Dendritic cell treated with granulocyte-macrophage colony-stimulating factor and Interleukin-4, amounts not matched to agents 40 ng/mL and 50 ng/mL, for 4 days (primary cell): ENCODE measurements at regions not wholly inside any gene's neighbourhood (a gene's known extent, or its start where the extent isn't known, plus 50 kb on each side); places are given as distances from the start of the nearest gene placed in this dataset.

Source experiments
- H3K27ac Mint-ChIP-seq: one replicate; pipeline ENCODE4 v1.8.0; 2022; ENCODE audit warnings: mild to moderate bottlenecking, mixed read lengths
- H3K27me3 Mint-ChIP-seq: one replicate; pipeline ENCODE4 v1.8.0; 2022; ENCODE audit warnings: mild to moderate bottlenecking, mixed read lengths
- H3K36me3 Mint-ChIP-seq: one replicate; pipeline ENCODE4 v1.8.0; 2022; ENCODE audit warnings: low read depth, mixed read lengths
- H3K4me1 Mint-ChIP-seq: one replicate; pipeline ENCODE4 v1.8.0; 2022; ENCODE audit warnings: low read depth, mixed read lengths
- H3K4me3 Mint-ChIP-seq: one replicate; pipeline ENCODE4 v1.8.0; 2022; ENCODE audit warnings: mild to moderate bottlenecking, moderate library complexity, mixed read lengths
- H3K9me3 Mint-ChIP-seq: one replicate; pipeline ENCODE4 v1.8.0; 2022; ENCODE audit warnings: mixed read lengths
- intact Hi-C: fragments of 100-400 bp; cut with micrococcal nuclease; formaldehyde crosslinking; loops from one replicate; pipeline ENCODE4 v1.15.0; 2022

DNA sequence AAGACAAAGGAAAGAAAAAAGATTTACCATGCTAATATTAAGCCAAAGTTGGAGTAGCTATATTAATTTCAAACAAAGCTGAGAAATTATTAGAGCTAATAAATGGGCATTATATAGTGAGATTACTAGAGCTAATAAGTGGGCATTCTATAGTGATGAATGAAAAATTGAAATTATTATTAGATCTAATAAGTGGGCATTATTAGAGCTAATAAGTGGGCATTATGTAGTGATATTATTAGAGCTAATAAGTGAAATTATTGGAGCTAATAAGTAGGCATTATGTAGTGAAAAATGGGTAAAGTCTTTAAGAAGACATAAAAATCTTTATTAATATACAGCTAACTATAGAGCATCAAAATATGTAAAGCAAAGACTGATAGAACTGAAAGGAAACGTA is 745.7 kb downstream of the TRIB2 start:
- Mint-ChIP-seq H3K9me3 (peaks cover 20% of the 10 kb centered on the region), H3K27me3 (no peaks in the 10 kb centered on the region), H3K36me3 (no peaks in the 10 kb centered on the region), H3K27ac (no peak overlapping the region), H3K4me1 (no peaks in the 10 kb centered on the region), H3K4me3 (no peak overlapping the region)
- intact Hi-C loops = no loop called here

DNA sequence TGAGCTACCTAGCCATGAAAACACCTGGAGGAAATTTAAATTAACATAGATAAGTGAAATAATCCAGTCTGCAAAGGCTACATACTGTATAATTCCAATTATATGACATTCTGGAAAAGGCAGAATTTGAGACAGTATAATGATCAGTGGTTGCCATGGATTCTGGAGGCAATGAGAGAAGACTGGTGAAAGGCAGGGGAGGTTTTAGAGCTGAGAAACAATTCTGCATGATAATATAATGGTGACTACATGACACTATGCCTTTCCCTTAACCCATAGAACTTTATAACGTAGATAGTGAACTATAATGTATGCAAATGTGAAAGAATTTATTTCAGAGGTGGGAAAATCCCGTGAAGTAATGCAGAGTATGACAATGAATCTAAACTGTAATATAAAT is 749.3 kb downstream of the TRIB2 start:
- Mint-ChIP-seq H3K4me3 (no peak overlapping the region), H3K27me3 (no peaks in the 10 kb centered on the region), H3K27ac (no peak overlapping the region), H3K4me1 (no peaks in the 10 kb centered on the region), H3K9me3 (peaks cover 6% of the 10 kb centered on the region), H3K36me3 (no peaks in the 10 kb centered on the region)
- intact Hi-C loops = no loop called here

DNA sequence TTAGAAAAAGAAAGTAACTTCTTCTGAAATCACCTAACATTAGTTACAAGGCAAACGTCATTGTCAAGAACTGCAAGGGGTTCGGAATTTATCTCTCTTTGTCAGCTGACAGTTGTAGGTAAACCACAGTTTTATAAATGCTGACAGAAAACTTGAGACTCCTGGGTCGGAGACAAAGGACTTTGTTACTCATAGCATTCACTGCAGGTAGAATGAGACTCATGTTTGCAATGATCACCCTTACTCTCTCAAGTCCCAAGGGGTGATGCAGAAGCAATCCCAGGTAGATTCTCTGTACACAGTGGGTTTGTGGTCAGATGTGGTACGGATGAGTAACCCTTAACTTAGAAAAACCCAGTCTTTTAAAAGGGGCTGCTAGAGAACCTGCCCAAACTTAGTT is 757.8 kb downstream of the TRIB2 start:
- Mint-ChIP-seq H3K36me3 (no peaks in the 10 kb centered on the region), H3K4me1 (no peaks in the 10 kb centered on the region), H3K27ac (no peak overlapping the region), H3K9me3 (no peaks in the 10 kb centered on the region), H3K4me3 (no peak overlapping the region), H3K27me3 (no peaks in the 10 kb centered on the region)
- intact Hi-C loops = no loop called here

DNA sequence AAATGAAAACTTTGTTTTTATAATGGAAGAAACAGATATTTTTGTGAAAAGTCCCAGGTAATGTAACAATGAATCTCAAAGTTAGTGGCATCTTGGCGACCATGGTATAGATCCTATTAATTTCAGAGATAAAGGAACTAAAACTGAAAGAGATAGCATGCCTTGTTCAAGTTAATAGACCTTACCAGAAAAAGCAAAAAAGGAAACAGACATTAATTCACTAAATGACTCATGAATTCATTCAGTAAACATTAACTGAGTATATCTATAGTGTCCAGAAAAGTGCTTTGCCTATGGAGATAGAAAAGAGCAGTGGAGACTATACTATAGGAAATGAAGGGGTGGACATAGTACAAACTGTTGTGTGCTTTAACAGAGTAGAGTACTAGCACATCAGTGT is 763.3 kb downstream of the TRIB2 start:
- no peaks in the 10 kb centered on the region for H3K27me3 Mint-ChIP-seq
- H3K27ac Mint-ChIP-seq = no peak overlapping the region
- no peaks in the 10 kb centered on the region for H3K9me3 Mint-ChIP-seq
- no peaks in the 10 kb centered on the region for H3K4me1 Mint-ChIP-seq
- H3K36me3 Mint-ChIP-seq = no peaks in the 10 kb centered on the region
- intact Hi-C loops = no loop called here
- no peak overlapping the region for H3K4me3 Mint-ChIP-seq

DNA sequence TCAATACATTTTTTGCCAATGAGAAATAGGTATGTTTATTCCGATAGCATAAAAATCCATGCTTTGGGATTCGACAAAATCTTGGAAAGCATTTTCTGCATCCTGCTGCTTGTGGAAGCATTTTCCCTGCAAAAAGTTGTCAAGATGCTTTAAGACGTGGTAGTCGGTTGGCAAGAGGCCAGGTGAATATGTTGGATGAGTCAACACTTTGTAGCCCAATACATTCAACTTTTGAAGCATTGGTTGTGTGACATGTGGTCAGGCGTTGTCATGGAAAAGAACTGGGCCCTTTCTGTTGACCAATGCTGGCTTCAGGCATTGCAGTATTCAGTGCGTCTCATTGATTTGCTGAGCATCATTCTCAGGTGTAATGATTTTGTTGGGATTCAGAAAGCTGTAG is 764.5 kb downstream of the TRIB2 start:
- Mint-ChIP-seq H3K4me3 (no peak overlapping the region), H3K27ac (no peak overlapping the region), H3K27me3 (no peaks in the 10 kb centered on the region), H3K9me3 (peaks cover 6% of the 10 kb centered on the region), H3K4me1 (no peaks in the 10 kb centered on the region), H3K36me3 (no peaks in the 10 kb centered on the region)
- intact Hi-C loops = no loop called here

DNA sequence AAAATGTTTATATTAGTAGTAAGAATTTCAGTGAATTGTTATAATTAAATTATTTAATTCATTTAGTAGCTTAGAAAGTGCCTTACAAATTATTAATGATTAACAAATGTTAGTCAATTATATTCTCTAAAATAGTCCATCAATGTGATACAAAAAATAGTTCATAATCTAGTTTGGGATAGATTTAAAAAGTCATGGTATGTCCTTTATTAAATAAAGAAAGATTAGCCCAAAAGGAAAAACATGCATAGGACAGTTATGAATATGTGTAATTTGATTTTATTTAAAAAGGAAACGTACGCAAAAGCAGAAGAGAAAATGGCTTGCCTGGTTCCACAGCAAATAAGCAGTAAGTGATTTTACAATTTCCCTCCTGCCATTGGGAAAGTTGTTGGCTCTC is 768.5 kb downstream of the TRIB2 start:
- no peaks in the 10 kb centered on the region for H3K27me3 Mint-ChIP-seq
- intact Hi-C loops = no loop called here
- peaks cover 6% of the 10 kb centered on the region for H3K9me3 Mint-ChIP-seq
- no peak overlapping the region for H3K4me3 Mint-ChIP-seq
- no peaks in the 10 kb centered on the region for H3K36me3 Mint-ChIP-seq
- H3K27ac Mint-ChIP-seq = no peak overlapping the region
- no peaks in the 10 kb centered on the region for H3K4me1 Mint-ChIP-seq

DNA sequence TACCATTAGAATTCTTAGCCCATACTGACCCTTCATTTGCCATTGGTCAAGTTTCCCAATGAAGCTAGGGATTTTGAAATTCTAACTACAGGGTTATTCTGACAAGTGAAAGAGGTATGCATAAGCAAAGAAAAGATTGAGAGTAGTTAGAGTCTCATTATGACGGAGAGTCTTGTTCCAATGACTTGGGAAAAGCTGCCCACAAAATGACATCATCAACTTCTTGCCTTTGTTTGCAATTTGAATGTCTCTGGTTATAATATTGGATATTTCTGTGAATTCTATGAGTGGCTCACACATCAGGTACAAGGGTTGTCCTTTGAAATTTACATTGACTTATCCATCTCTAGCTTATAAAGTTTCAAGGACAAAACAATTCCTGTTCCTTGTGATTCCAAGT is 772.2 kb downstream of the TRIB2 start:
- Mint-ChIP-seq H3K4me3 (no peak overlapping the region), H3K4me1 (no peaks in the 10 kb centered on the region), H3K36me3 (no peaks in the 10 kb centered on the region), H3K9me3 (peaks cover 15% of the 10 kb centered on the region), H3K27ac (no peak overlapping the region), H3K27me3 (no peaks in the 10 kb centered on the region)
- intact Hi-C loops = no loop called here

DNA sequence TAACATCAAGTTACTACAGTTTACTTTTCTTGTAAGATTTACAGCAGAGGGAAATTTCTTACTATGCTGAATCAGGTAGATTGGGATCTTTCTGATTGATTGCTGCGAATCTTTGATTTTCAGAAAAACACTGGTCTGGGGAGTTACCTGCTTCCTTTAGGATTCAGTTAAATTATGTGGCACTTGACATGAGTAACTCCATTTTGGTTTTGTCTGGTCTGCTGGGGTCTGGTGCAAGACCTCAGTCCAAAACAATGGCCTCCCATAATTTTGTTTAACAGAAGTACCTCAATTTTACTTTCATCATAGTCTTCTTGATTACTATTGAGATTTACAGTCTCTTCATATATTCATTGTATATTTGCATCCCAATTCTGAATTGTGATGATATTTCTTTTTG is 775.5 kb downstream of the TRIB2 start:
- Mint-ChIP-seq H3K27ac (no peak overlapping the region), H3K36me3 (no peaks in the 10 kb centered on the region), H3K27me3 (no peaks in the 10 kb centered on the region), H3K4me3 (no peak overlapping the region), H3K9me3 (peaks cover 9% of the 10 kb centered on the region), H3K4me1 (no peaks in the 10 kb centered on the region)
- intact Hi-C loops = no loop called here

DNA sequence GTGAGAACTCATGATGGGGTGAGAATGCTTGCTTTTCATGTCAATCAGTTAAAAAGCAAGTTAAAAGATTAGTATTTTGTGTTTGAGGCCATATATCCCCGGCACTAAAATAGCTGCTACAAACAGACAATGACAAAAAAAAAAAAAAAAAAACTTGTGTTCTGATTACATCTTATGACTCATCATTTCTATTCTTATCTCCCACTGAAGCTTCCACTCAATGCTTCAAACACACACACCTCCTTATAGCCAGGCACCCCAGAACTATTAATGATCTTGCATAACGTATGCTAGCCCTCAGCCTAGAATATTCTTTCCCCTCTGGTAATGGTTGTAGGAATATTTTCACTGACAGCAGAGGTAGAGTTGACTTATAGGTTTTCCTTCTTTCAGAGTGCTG is 778.3 kb downstream of the TRIB2 start:
- no peak overlapping the region for H3K27ac Mint-ChIP-seq
- H3K4me1 Mint-ChIP-seq = no peaks in the 10 kb centered on the region
- no peaks in the 10 kb centered on the region for H3K27me3 Mint-ChIP-seq
- H3K4me3 Mint-ChIP-seq = no peak overlapping the region
- H3K36me3 Mint-ChIP-seq = no peaks in the 10 kb centered on the region
- intact Hi-C loops = no loop called here
- peaks cover 9% of the 10 kb centered on the region for H3K9me3 Mint-ChIP-seq

DNA sequence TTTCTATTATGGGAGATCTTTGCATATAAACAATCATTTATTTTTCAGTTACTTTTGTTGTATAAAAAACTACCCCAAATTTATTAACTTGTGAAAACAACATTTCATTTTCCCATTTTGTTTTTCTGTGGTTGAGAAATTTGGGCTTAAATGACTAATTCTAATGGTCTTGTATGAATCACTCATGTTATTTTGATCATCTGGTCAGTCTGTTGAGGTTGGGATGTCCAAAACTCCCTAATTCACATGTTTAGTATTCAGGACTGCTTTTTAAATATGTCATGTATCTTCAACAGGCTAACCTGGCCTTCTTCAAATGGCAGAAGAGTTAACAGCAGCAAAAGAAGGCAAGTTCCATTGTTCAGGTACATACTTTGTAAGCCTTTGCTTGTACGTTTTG is 788.1 kb downstream of the TRIB2 start:
- no peak overlapping the region for H3K27ac Mint-ChIP-seq
- no peaks in the 10 kb centered on the region for H3K27me3 Mint-ChIP-seq
- no peak overlapping the region for H3K4me3 Mint-ChIP-seq
- intact Hi-C loops = no loop called here
- H3K4me1 Mint-ChIP-seq = no peaks in the 10 kb centered on the region
- peaks cover 14% of the 10 kb centered on the region for H3K9me3 Mint-ChIP-seq
- H3K36me3 Mint-ChIP-seq = no peaks in the 10 kb centered on the region

DNA sequence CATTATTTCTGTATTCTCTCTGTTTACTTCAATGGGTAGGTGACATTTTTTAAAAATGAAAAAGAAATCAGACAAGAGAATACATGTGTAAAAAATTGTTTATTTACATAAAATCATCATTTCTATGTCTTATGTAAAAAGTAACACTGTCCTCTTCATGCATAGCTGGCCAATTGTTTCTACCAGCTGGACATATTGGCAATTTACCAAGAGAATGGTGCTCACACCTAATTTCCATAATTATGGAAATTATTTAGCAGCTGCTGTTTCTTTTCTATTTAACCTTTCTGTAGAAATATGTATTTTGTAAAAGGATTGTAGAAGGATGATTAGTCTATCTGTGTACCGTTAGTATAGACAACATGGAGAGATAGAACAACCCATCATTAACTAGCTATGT is 791.9 kb downstream of the TRIB2 start:
- Mint-ChIP-seq H3K27ac (no peak overlapping the region), H3K36me3 (no peaks in the 10 kb centered on the region), H3K4me1 (no peaks in the 10 kb centered on the region), H3K4me3 (no peak overlapping the region), H3K9me3 (no peaks in the 10 kb centered on the region), H3K27me3 (no peaks in the 10 kb centered on the region)
- intact Hi-C loops = no loop called here

DNA sequence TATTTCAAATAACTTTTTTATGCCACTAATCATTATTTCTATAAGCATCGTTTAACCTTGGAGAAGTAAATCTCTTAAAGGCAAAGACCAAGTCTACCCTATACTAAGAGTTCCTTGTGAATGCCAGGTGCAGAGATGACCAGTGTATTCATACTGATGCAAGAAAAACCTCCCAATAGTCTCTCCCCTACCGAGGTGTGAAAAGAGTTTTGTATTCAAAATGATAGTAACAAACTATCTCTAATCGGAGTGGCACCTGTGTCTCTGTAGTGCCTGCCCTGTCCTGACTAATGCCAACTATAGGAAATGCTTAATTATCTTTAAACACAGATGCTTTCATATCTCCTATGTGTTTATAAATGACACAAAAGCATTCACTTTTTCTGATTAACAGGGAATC is 798.5 kb downstream of the TRIB2 start:
- no peaks in the 10 kb centered on the region for H3K36me3 Mint-ChIP-seq
- no peaks in the 10 kb centered on the region for H3K9me3 Mint-ChIP-seq
- H3K27ac Mint-ChIP-seq = no peak overlapping the region
- intact Hi-C loops = no loop called here
- no peak overlapping the region for H3K4me3 Mint-ChIP-seq
- H3K27me3 Mint-ChIP-seq = no peaks in the 10 kb centered on the region
- H3K4me1 Mint-ChIP-seq = no peaks in the 10 kb centered on the region

DNA sequence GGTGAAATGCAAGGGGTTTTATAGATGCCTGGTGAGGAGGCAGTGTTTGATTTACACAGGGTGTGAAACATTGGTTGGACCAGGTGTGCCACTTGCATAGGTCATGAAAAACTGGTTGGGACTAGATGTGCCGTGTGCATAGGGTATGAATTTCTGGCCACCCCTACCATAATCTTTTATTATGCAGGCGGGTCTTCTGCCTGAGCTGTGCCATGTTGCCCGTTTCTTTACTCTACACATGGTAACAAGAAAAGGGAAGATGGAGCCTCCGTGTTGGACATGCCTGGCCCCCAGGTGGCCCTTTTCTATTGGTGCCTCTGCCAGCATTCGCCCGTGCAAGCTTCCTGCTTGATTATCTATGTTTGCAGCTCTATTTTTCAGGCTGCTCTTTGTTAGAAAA is 805.4 kb downstream of the TRIB2 start:
- Mint-ChIP-seq H3K36me3 (no peaks in the 10 kb centered on the region), H3K4me3 (no peak overlapping the region), H3K9me3 (no peaks in the 10 kb centered on the region), H3K27me3 (no peaks in the 10 kb centered on the region), H3K27ac (no peak overlapping the region), H3K4me1 (no peaks in the 10 kb centered on the region)
- intact Hi-C loops = no loop called here

DNA sequence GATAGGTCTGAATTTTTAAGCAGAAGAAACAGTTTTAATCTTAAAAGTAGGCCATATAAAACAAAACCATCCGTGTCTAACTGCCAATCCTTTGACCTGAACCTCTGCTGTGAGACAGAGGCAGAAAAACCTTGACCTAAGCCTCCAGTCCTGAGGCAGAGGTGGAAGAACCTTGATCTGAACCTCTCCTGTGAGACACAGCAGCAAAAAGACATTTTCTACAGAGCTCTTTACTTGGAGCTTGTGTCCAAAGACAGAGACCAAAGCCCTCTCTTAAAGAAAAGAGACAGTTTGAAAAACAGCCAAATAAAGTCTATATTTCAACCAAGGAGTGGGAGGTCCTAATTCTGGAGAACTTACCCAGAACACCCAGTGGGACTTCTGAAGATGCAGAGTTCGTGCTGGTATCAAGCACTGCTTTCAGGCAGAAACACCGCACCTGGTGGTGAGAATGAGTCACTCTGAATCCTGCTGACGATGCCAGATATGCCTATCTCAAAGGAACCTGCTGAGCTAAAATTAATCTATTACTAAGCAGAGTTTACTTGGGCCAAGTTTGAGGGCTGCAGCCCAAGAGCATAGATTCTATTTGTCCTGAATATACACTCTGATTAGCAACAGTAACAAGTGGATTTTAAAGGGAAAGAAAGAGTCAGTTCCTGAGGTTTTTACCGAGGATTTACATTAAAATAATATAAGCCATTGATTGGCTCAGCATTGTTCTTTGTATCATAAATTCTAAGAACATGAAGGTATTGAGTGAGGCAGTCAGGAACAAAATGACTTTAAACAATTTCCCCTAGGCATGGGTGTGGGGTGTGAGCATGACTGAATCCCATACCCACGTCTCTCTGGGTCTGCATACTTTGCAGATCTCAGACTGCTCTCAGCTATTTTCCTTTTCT is 806.4 kb downstream of the TRIB2 start:
- Mint-ChIP-seq H3K27ac (no peak overlapping the region), H3K27me3 (no peaks in the 10 kb centered on the region), H3K4me1 (no peaks in the 10 kb centered on the region), H3K9me3 (no peaks in the 10 kb centered on the region), H3K4me3 (no peak overlapping the region), H3K36me3 (no peaks in the 10 kb centered on the region)
- intact Hi-C loops = no loop called here

DNA sequence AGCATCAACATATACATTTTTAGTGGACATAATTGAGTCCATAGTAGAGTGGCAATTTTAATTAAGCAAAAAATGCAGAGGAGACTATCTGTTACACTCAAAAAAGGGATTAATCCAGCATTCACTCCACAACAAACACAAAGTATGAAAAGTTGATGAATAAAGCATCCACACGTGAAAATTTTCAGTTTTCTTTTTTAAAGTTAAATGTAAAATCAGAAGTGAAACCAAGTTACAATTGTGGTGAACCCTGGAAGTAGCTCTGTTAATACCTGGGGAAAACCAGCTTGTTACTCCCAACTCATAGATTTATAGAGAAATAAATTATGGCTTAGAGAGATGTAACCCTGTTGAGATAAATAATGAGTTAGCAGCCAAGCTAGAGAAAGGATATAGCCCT is 807.8 kb downstream of the TRIB2 start:
- no peak overlapping the region for H3K27ac Mint-ChIP-seq
- intact Hi-C loops = no loop called here
- H3K36me3 Mint-ChIP-seq = no peaks in the 10 kb centered on the region
- H3K9me3 Mint-ChIP-seq = peaks cover 1% of the 10 kb centered on the region
- no peak overlapping the region for H3K4me3 Mint-ChIP-seq
- no peaks in the 10 kb centered on the region for H3K27me3 Mint-ChIP-seq
- H3K4me1 Mint-ChIP-seq = no peaks in the 10 kb centered on the region
